Islet precursor cell (in vitro differentiated cells): ENCODE measurements at regions not wholly inside any gene's neighbourhood (a gene's known extent, or its start where the extent isn't known, plus 50 kb on each side); places are given as distances from the start of the nearest gene placed in this dataset.

Experiments used
- DNase-seq: peaks from one replicate; pipeline ENCODE4 v3.0.0-alpha.2; 2018

GRCh38 chr20:60485012-60485760 is 527.0 kb downstream of the CDH26 start:
- DNase-seq, result no peak

- DNase-seq, result no peak
Measured at GRCh38 chr20:60486315-60486714, 528.1 kb downstream of the CDH26 start.

- no peak for DNase-seq
Measured at GRCh38 chr20:60486937-60487336, 528.7 kb downstream of the CDH26 start.

GRCh38 chr20:60490217-60491050 is 532.2 kb downstream of the CDH26 start:
- no peak for DNase-seq

- DNase-seq, result no peak
Measured at GRCh38 chr20:60491051-60491581, 532.9 kb downstream of the CDH26 start.

GRCh38 chr20:60494476-60494875 is 536.3 kb downstream of the CDH26 start:
- DNase-seq, result no peak

GRCh38 chr20:60497298-60498035 is 539.2 kb downstream of the CDH26 start:
- DNase-seq, result peak; percentile 4

GRCh38 chr20:60500038-60500701 is 541.9 kb downstream of the CDH26 start:
- DNase-seq, result peak; percentile 3

GRCh38 chr20:60501048-60501447 is 542.8 kb downstream of the CDH26 start:
- DNase-seq, result no peak

GRCh38 chr20:60502881-60503280 is 544.7 kb downstream of the CDH26 start:
- no peak for DNase-seq

GRCh38 chr20:60505423-60505822 is 547.2 kb downstream of the CDH26 start:
- no peak for DNase-seq

- no peak for DNase-seq
Measured at GRCh38 chr20:60506061-60506460, 547.8 kb downstream of the CDH26 start.

- DNase-seq, result no peak
Measured at GRCh38 chr20:60507087-60507694, 549.0 kb downstream of the CDH26 start.

- DNase-seq, result no peak
Measured at GRCh38 chr20:60509407-60509806, 551.2 kb downstream of the CDH26 start.

- peak; percentile 56 for DNase-seq
Measured at GRCh38 chr20:60510356-60510755, 552.1 kb downstream of the CDH26 start.

- peak; percentile 98 for DNase-seq
Measured at GRCh38 chr20:60512443-60512842, 554.2 kb downstream of the CDH26 start.

- no peak for DNase-seq
Measured at GRCh38 chr20:60513141-60513540, 554.9 kb downstream of the CDH26 start.

GRCh38 chr20:60516442-60516841 is 558.2 kb downstream of the CDH26 start:
- no peak for DNase-seq

- no peak for DNase-seq
Measured at GRCh38 chr20:60518022-60518421, 559.8 kb downstream of the CDH26 start.

- no peak for DNase-seq
Measured at GRCh38 chr20:60525397-60525796, 567.2 kb downstream of the CDH26 start.

- DNase-seq, result no peak
Measured at GRCh38 chr20:60527656-60528055, 569.4 kb downstream of the CDH26 start.

- DNase-seq, result no peak
Measured at GRCh38 chr20:60528141-60528540, 569.9 kb downstream of the CDH26 start.
